Thyroid gland (tissue), 4 donors: ENCODE measurements at regions not wholly inside any gene's neighbourhood (a gene's known extent, or its start where the extent isn't known, plus 50 kb on each side); places are given as distances from the start of the nearest gene placed in this dataset.

Source experiments
- DNase-seq, 2 donors: peaks; one replicate each; pipeline ENCODE4 v3.0.0-alpha.2; 2019
- H3K27ac ChIP-seq, 3 donors: fragments of 200-600 bp; sonication (generic); 1 replicate in 2 of 3; 2 replicates in 1 of 3; pipeline ENCODE4 v1.5.1; 2016 to 2019; ENCODE audit warnings: mild to moderate bottlenecking in 1 of 3, moderate library complexity in 1 of 3
- H3K27me3 ChIP-seq: fragments of 200-600 bp; sonication (generic); one replicate; pipeline ENCODE4 v1.5.1; 2019
- H3K36me3 ChIP-seq, 2 donors: fragments of 200-600 bp; sonication (generic); one replicate each; pipeline ENCODE4 v1.5.1; 2016 to 2019
- H3K4me1 ChIP-seq, 2 donors: fragments of 200-600 bp; sonication (generic); one replicate each; pipeline ENCODE4 v1.5.1; 2017 to 2019
- H3K4me3 ChIP-seq, 3 donors: fragments of 200-600 bp; sonication (generic); replicated peaks in 1 of 3; 1 replicate in 2 of 3; 2 replicates in 1 of 3; pipeline ENCODE4 v1.5.1; 2016; ENCODE audit warnings: mild to moderate bottlenecking in 1 of 3
- H3K9me3 ChIP-seq: fragments of 200-600 bp; sonication (generic); one replicate; pipeline ENCODE4 v1.5.1; 2017
- CTCF ChIP-seq, 6 experiments: fragments of 200-600 bp in 3 of 6; fragments of 450-650 bp in 3 of 6; sonication (generic) in 3 of 6; IDR thresholded peaks; one replicate each; pipeline ENCODE4 v1.5.1; 2016 to 2019; ENCODE audit warnings: antibody characterized with exemption in 6 of 6, mild to moderate bottlenecking in 2 of 6, inconsistent platforms in 1 of 6, moderate library complexity in 1 of 6
- POLR2A ChIP-seq, 2 donors: fragments of 450-650 bp; IDR thresholded peaks; one replicate each; pipeline ENCODE4 v1.6.1; 2017; ENCODE audit warnings: antibody characterized with exemption in 2 of 2, mild to moderate bottlenecking in 2 of 2, moderate library complexity in 1 of 2
- WGBS, 2 donors: methylation state at CpG; one replicate each; pipeline ENCODE4 v1.1.5; 2017; 5-methylcytosine and 5-hydroxymethylcytosine counted together
- intact Hi-C: fragments of 100-400 bp; cut with DNase I; formaldehyde crosslinking; loops from one replicate; pipeline ENCODE4 v1.15.1; 2023

GRCh38 chr1:198018529-198018928, 101.4 kb downstream of the LHX9 start:
- no peaks in the 10 kb centered on the region for H3K27me3 ChIP-seq
- H3K27ac ChIP-seq, result no peak overlapping the region
- 43 to 52% methylated on average over 1 of the region's 1 CpG for WGBS, 2 donors
- no peak for DNase-seq
- intact Hi-C loops, result no loop called here
- H3K36me3 ChIP-seq, result no peaks in the 10 kb centered on the region
- no peaks in the 10 kb centered on the region for H3K9me3 ChIP-seq
- TF ChIP-seq POLR2A (IDR thresholded peaks at IDR 0.05) (no peak), CTCF (IDR thresholded peaks at IDR 0.05) (no peak)
- H3K4me3 ChIP-seq, result no peak overlapping the region
- H3K4me1 ChIP-seq, result no peaks in the 10 kb centered on the region

- intact Hi-C loops, result no loop called here
- H3K36me3 ChIP-seq, result no peaks in the 10 kb centered on the region
- H3K9me3 ChIP-seq, result no peaks in the 10 kb centered on the region
- 94 to 100% methylated on average over 1 of the region's 1 CpG for WGBS, 2 donors
- H3K4me3 ChIP-seq, result no peak overlapping the region
- H3K4me1 ChIP-seq, result no peaks in the 10 kb centered on the region
- no peaks in the 10 kb centered on the region for H3K27me3 ChIP-seq
- no peak for DNase-seq
- no peak for TF ChIP-seq CTCF (IDR thresholded peaks at IDR 0.05)
- no peak for TF ChIP-seq POLR2A (IDR thresholded peaks at IDR 0.05)
- no peak overlapping the region for H3K27ac ChIP-seq
Measured at GRCh38 chr1:198019126-198019525, 102.0 kb downstream of the LHX9 start.

- Histone ChIP-seq H3K27me3 (no peaks in the 10 kb centered on the region), H3K36me3 (no peaks in the 10 kb centered on the region), H3K27ac (no peak overlapping the region), H3K4me3 (no peak overlapping the region), H3K4me1 (no peaks in the 10 kb centered on the region), H3K9me3 (no peaks in the 10 kb centered on the region)
- intact Hi-C loops, result no loop called here
- 77 to 80% methylated on average over 4 of the region's 4 CpGs for WGBS, 2 donors
- no peak for TF ChIP-seq POLR2A (IDR thresholded peaks at IDR 0.05)
- no peak for TF ChIP-seq CTCF (IDR thresholded peaks at IDR 0.05)
- DNase-seq, result no peak
Measured at GRCh38 chr1:198024336-198024735, 107.2 kb downstream of the LHX9 start.

GRCh38 chr1:198024782-198025181, 107.6 kb downstream of the LHX9 start:
- Histone ChIP-seq H3K4me1 (no peaks in the 10 kb centered on the region), H3K9me3 (no peaks in the 10 kb centered on the region), H3K27me3 (no peaks in the 10 kb centered on the region), H3K36me3 (no peaks in the 10 kb centered on the region), H3K27ac (no peak overlapping the region), H3K4me3 (no peak overlapping the region)
- intact Hi-C loops, result no loop called here
- no peak for TF ChIP-seq CTCF (IDR thresholded peaks at IDR 0.05)
- no peak for TF ChIP-seq POLR2A (IDR thresholded peaks at IDR 0.05)
- no peak for DNase-seq

GRCh38 chr1:198030682-198031081, 113.5 kb downstream of the LHX9 start:
- Histone ChIP-seq H3K4me1 (no peaks in the 10 kb centered on the region), H3K36me3 (no peaks in the 10 kb centered on the region), H3K9me3 (no peaks in the 10 kb centered on the region), H3K27ac (no peak overlapping the region), H3K27me3 (no peaks in the 10 kb centered on the region), H3K4me3 (no peak overlapping the region)
- WGBS, 2 donors, result 55 to 69% methylated on average over 2 of the region's 2 CpGs
- TF ChIP-seq CTCF (IDR thresholded peaks at IDR 0.05) (no peak), POLR2A (IDR thresholded peaks at IDR 0.05) (no peak)
- intact Hi-C loops, result no loop called here
- no peak for DNase-seq
